ENCODE measurements at regions not wholly inside any gene's neighbourhood (a gene's known extent, or its start where the extent isn't known, plus 50 kb on each side); places are given as distances from the start of the nearest gene placed in this dataset.

DNA sequence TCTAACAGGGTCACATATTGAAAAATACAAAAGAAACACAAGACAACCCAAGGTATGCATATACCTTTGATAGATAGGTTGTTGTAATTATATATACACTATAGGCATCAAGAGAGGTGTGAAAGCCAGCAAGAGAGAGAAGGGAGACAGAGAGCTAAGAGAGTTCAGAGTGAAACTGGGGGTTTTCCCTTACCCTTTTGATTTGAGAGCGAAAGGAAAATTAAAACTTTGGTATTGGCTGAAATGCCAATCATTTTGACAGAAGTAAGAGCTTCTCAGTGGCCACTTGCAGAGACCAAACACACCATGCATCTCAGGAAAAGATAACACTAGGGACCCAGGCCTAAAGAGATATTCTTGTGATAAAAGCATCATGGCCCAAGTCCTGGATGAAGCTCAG is 183.6 kb downstream of the SHOX2 start:
- no peak overlapping the region for H3K4me3 ChIP-seq (ENCODE audit: low read depth, low read length)
- TF ChIP-seq CTCF (IDR thresholded peaks at IDR 0.05; ENCODE audit: borderline replicate concordance, insufficient read depth, low read depth, low read length): no peak

- no peak overlapping the region for H3K4me3 ChIP-seq (ENCODE audit: low read depth, low read length)
- TF ChIP-seq CTCF (IDR thresholded peaks at IDR 0.05; ENCODE audit: borderline replicate concordance, insufficient read depth, low read depth, low read length): no peak
These were observed 184.4 kb downstream of the SHOX2 start for GRCh38 chr3:157921811-157922210.

- TF ChIP-seq CTCF (IDR thresholded peaks at IDR 0.05; ENCODE audit: borderline replicate concordance, insufficient read depth, low read depth, low read length): no peak
- no peak overlapping the region for H3K4me3 ChIP-seq (ENCODE audit: low read depth, low read length)
These were observed 185.2 kb downstream of the SHOX2 start for GRCh38 chr3:157920822-157921700.

DNA sequence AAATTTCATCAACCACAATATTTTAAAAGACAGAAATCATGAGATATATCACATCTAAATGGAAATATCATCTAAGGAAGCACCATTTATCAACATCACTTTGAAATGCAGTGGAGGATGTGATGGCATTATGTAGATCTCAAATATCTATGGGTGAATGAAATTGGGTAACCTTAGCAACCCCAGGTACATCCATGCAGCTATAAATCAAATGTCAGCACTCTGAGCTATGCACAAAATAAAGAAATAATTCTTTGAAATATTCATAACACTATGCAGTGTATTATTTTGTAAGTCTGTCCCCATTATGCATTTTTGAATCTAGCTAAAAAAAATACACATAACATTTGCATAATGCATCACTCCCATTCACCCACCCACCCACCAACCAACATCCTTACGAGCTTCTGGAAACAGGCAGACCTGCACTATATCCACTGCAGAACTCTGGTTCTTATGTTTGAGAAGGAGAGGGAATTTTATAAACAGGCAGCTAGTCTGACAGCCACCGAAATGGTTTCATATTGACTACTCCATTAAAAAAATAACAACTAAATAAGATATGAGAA is 186.8 kb downstream of the SHOX2 start:
- H3K4me3 ChIP-seq (ENCODE audit: low read depth, low read length): no peak overlapping the region
- no peak for TF ChIP-seq CTCF (IDR thresholded peaks at IDR 0.05; ENCODE audit: borderline replicate concordance, insufficient read depth, low read depth, low read length)

GRCh38 chr3:157918402-157918801 is 187.8 kb downstream of the SHOX2 start:
- no peak overlapping the region for H3K4me3 ChIP-seq (ENCODE audit: low read depth, low read length)
- no peak for TF ChIP-seq CTCF (IDR thresholded peaks at IDR 0.05; ENCODE audit: borderline replicate concordance, insufficient read depth, low read depth, low read length)

DNA sequence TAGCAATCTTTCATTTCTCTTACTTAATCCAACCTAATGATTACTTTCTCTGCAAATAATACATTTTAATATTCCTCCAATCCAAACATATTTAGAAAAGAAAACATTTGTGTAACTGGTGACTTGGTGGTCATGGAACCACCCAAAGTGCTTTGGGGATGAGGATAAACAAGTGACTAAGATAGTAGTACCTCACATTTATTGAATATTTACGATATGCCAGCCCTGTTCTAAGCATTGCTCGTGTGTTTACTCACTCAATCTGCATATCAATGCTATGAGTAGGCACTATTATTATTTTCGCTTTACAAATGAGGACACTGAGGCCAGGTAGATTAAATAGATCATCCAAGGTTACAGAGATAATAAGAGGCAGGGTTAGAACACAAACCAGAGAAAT is 189.5 kb downstream of the SHOX2 start:
- H3K4me3 ChIP-seq (ENCODE audit: low read depth, low read length): no peak overlapping the region

More for the DNA sequence above, 189.5 kb downstream of the SHOX2 start:
- TF ChIP-seq CTCF (IDR thresholded peaks at IDR 0.05; ENCODE audit: borderline replicate concordance, insufficient read depth, low read depth, low read length): no peak
